ENCODE measurements at regions not wholly inside any gene's neighbourhood (a gene's known extent, or its start where the extent isn't known, plus 50 kb on each side); places are given as distances from the start of the nearest gene placed in this dataset.

DNA sequence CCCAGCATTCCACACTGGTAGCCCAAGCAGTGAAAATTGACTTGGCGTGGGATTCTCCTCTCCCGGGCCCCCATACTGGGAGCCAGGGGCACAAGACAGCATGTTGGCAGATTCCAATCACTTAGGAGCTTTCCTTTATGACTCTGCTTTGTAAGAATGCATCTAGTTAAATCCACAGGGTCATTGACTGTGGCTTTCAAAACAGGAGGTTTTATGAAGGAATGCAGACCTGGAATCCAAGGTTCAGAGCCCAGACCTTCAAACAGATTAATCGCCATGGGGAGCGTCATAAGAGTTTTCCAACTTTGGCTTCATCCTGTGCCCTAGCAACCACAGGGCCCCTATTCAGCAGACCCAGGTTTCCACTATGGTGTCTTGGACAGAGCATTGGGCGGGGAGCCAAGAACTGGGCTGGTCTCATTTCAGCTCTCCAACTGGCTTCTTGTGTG, 76.4 kb upstream of the RMST start:
- H3K4me3 ChIP-seq (ENCODE audit: low read length in 3 of 3) = peak overlapping the region in 1 of 3 donors; percentile 63
- peaks cover 0 to 7% (median 0%) of the 10 kb centered on the region in 3 donors for H3K9me3 ChIP-seq (ENCODE audit: control insufficient read depth in 2 of 3, insufficient read depth in 1 of 3, low read length in 3 of 3)
- H3K9ac ChIP-seq (ENCODE audit: low read length in 3 of 3) = no peak overlapping the region
- DNase-seq (peak in 3 of 5 donors; percentile 33 to 61 (median 51)), FAIRE-seq (no peak)
- no peaks in the 10 kb centered on the region for H3K27me3 ChIP-seq (ENCODE audit: control insufficient read depth, insufficient read depth, low read length)
- intact Hi-C loops (cut with DNase I) = no loop called here
- TF ChIP-seq, protein P1, sequence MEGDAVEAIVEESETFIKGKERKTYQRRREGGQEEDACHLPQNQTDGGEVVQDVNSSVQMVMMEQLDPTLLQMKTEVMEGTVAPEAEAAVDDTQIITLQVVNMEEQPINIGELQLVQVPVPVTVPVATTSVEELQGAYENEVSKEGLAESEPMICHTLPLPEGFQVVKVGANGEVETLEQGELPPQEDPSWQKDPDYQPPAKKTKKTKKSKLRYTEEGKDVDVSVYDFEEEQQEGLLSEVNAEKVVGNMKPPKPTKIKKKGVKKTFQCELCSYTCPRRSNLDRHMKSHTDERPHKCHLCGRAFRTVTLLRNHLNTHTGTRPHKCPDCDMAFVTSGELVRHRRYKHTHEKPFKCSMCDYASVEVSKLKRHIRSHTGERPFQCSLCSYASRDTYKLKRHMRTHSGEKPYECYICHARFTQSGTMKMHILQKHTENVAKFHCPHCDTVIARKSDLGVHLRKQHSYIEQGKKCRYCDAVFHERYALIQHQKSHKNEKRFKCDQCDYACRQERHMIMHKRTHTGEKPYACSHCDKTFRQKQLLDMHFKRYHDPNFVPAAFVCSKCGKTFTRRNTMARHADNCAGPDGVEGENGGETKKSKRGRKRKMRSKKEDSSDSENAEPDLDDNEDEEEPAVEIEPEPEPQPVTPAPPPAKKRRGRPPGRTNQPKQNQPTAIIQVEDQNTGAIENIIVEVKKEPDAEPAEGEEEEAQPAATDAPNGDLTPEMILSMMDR (IDR thresholded peaks at IDR 0.05; ENCODE audit: borderline replicate concordance, extremely low read depth, insufficient read depth) = no peak
- H3K27ac ChIP-seq (ENCODE audit: low read depth in 2 of 2, low read length in 2 of 2) = peak overlapping the region in 1 of 2 donors; percentile 71
- peaks cover 0 to 11% (median 0%) of the 10 kb centered on the region in 3 donors for H3K4me1 ChIP-seq (ENCODE audit: control insufficient read depth in 2 of 3, insufficient read depth in 2 of 3, low read depth in 1 of 3, low read length in 3 of 3)
- H3K36me3 ChIP-seq (ENCODE audit: control insufficient read depth in 2 of 3, insufficient read depth in 3 of 3, low read length in 3 of 3) = no peaks in the 10 kb centered on the region

DNA sequence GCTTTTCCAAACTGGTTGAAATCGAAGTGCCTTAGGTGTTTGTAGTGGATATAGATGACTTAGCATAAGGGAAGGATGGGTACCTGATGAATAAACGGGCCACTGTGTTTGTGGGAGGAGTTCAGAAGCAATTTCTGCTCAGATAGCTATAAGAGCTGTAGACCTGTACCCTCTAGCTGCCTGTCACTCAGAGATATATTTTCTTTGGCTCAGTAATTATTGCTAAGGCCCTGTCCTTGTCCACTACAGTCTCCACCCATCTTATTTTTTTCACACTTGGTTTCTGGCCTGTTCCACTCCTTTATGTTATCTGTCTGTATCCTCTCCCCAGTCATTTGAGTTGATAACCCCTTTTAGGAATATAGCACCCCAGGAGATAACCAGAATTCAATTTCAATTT, 74.8 kb upstream of the RMST start:
- DNase-seq (no peak), FAIRE-seq (no peak)
- peak overlapping the region in 1 of 2 donors; percentile 71 for H3K27ac ChIP-seq (ENCODE audit: low read depth in 2 of 2, low read length in 2 of 2)
- H3K9me3 ChIP-seq (ENCODE audit: control insufficient read depth in 2 of 3, insufficient read depth in 1 of 3, low read length in 3 of 3) = peaks cover 0 to 6% (median 0%) of the 10 kb centered on the region in 3 donors
- no peaks in the 10 kb centered on the region for H3K36me3 ChIP-seq (ENCODE audit: control insufficient read depth in 2 of 3, insufficient read depth in 3 of 3, low read length in 3 of 3)
- H3K27me3 ChIP-seq (ENCODE audit: control insufficient read depth, insufficient read depth, low read length) = no peaks in the 10 kb centered on the region
- peaks cover 0 to 11% (median 0%) of the 10 kb centered on the region in 3 donors for H3K4me1 ChIP-seq (ENCODE audit: control insufficient read depth in 2 of 3, insufficient read depth in 2 of 3, low read depth in 1 of 3, low read length in 3 of 3)
- no peak overlapping the region for H3K9ac ChIP-seq (ENCODE audit: low read length in 3 of 3)
- intact Hi-C loops (cut with DNase I) = no loop called here
- TF ChIP-seq, protein P1 (IDR thresholded peaks at IDR 0.05; ENCODE audit: borderline replicate concordance, extremely low read depth, insufficient read depth) = no peak
- H3K4me3 ChIP-seq (ENCODE audit: low read length in 3 of 3) = peak overlapping the region in 1 of 3 donors; percentile 63

DNA sequence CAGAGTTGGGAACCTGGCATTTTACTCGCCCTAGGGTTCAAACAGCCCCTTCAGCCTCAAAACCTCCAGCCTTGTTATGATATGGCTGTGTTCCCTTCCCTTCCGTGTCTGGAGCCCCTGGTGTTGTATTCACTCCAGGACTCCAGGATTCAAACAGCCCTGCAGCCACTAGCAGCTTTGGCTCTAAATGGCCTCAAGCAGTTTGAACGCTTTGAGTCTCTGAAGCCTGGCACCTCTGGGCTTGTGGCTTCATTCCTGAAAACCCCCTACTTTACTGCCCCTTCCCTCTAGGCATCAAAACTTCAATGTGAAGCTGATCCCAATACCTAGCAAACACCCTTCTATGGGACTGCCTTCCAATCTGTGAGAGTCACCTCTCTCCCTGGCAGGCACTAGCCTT, 67.9 kb upstream of the RMST start:
- Histone ChIP-seq H3K27me3 (ENCODE audit: control insufficient read depth, insufficient read depth, low read length) (no peaks in the 10 kb centered on the region), H3K9me3 (ENCODE audit: control insufficient read depth in 2 of 3, insufficient read depth in 1 of 3, low read length in 3 of 3) (no peaks in the 10 kb centered on the region), H3K36me3 (ENCODE audit: control insufficient read depth in 2 of 3, insufficient read depth in 3 of 3, low read length in 3 of 3) (no peaks in the 10 kb centered on the region), H3K27ac (ENCODE audit: low read depth in 2 of 2, low read length in 2 of 2) (no peak overlapping the region), H3K4me3 (ENCODE audit: low read length in 3 of 3) (no peak overlapping the region), H3K4me1 (ENCODE audit: control insufficient read depth in 2 of 3, insufficient read depth in 2 of 3, low read depth in 1 of 3, low read length in 3 of 3) (peaks cover 0 to 8% (median 0%) of the 10 kb centered on the region in 3 donors), H3K9ac (ENCODE audit: low read length in 3 of 3) (no peak overlapping the region)
- TF ChIP-seq, protein P1 (IDR thresholded peaks at IDR 0.05; ENCODE audit: borderline replicate concordance, extremely low read depth, insufficient read depth) = no peak
- intact Hi-C loops (cut with DNase I) = no loop called here
- DNase-seq (no peak), FAIRE-seq (no peak)

DNA sequence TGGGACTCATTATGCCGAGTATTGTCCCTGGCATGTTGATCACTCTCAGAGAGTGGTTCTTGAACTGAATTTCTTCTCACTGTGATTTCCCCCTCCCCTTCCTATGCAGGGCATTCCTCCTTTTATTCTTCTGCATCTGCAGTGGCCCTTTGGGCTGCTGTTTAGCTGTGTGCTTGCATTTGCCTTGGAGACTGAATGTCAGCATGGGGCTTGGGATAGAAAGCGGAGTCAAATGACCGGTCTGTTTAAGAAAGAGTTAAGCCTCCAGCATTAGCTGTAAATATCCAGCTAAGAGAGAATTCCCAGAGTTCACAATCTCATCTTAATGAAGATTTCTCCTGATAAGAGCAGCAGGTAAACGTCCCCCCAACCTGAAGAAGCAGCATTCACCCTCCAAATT, 65.6 kb upstream of the RMST start:
- DNase-seq (peak in 3 of 5 donors; percentile 24 to 36 (median 30)), FAIRE-seq (no peak)
- Histone ChIP-seq H3K27ac (ENCODE audit: low read depth in 2 of 2, low read length in 2 of 2) (peak overlapping the region in 1 of 2 donors; percentile 34), H3K36me3 (ENCODE audit: control insufficient read depth in 2 of 3, insufficient read depth in 3 of 3, low read length in 3 of 3) (no peaks in the 10 kb centered on the region), H3K4me1 (ENCODE audit: control insufficient read depth in 2 of 3, insufficient read depth in 2 of 3, low read depth in 1 of 3, low read length in 3 of 3) (no peaks in the 10 kb centered on the region), H3K9me3 (ENCODE audit: control insufficient read depth in 2 of 3, insufficient read depth in 1 of 3, low read length in 3 of 3) (no peaks in the 10 kb centered on the region), H3K27me3 (ENCODE audit: control insufficient read depth, insufficient read depth, low read length) (no peaks in the 10 kb centered on the region), H3K4me3 (ENCODE audit: low read length in 3 of 3) (no peak overlapping the region), H3K9ac (ENCODE audit: low read length in 3 of 3) (no peak overlapping the region)
- TF ChIP-seq, protein P1 (IDR thresholded peaks at IDR 0.05; ENCODE audit: borderline replicate concordance, extremely low read depth, insufficient read depth) = no peak
- intact Hi-C loops (cut with DNase I) = no loop called here

All from kidney (tissue), 13 donors.